ENCODE measurements at regions not wholly inside any gene's neighbourhood (a gene's known extent, or its start where the extent isn't known, plus 50 kb on each side); places are given as distances from the start of the nearest gene placed in this dataset.

DNA sequence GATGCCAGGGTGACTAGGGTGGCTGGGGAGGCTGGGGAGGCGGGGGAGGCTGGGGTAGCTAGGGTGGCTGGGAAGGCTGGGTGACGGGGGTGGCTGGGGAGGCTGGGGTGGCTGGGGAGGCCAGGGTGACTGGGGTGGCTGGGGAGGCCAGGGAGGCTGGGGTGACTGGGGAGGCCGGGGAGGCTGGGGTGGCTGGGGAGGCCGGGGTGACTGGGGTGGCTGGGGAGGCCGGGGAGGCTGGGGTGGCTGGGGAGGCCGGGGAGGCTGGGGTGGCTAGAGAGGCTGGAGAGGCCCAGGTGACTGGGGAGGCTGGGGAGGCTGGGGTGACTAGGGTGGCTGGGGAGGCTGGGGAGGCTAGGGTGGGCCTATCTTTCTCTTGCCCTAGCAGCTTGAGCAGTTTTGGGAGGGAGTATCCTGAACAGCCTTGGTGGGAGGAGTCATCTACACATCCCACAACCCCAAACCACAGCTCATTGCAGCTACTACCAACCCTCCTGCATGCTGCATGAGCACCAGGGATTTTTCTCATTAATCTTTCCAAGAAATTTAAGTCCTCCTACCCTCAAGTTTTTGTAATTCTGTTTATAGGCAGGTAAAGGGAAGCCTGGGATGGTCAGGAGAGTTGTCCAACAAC, 203.2 kb upstream of the IRX1 start:
- TF ChIP-seq, protein P1, sequence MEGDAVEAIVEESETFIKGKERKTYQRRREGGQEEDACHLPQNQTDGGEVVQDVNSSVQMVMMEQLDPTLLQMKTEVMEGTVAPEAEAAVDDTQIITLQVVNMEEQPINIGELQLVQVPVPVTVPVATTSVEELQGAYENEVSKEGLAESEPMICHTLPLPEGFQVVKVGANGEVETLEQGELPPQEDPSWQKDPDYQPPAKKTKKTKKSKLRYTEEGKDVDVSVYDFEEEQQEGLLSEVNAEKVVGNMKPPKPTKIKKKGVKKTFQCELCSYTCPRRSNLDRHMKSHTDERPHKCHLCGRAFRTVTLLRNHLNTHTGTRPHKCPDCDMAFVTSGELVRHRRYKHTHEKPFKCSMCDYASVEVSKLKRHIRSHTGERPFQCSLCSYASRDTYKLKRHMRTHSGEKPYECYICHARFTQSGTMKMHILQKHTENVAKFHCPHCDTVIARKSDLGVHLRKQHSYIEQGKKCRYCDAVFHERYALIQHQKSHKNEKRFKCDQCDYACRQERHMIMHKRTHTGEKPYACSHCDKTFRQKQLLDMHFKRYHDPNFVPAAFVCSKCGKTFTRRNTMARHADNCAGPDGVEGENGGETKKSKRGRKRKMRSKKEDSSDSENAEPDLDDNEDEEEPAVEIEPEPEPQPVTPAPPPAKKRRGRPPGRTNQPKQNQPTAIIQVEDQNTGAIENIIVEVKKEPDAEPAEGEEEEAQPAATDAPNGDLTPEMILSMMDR (IDR thresholded peaks at IDR 0.05): no peak
- TF ChIP-seq POLR2A (IDR thresholded peaks at IDR 0.05): no peak
